ENCODE measurements at regions not wholly inside any gene's neighbourhood (a gene's known extent, or its start where the extent isn't known, plus 50 kb on each side); places are given as distances from the start of the nearest gene placed in this dataset.

GRCh38 chr1:164040754-164041153 is 518.2 kb upstream of the PBX1 start:
- DNase-seq = no peak

DNA sequence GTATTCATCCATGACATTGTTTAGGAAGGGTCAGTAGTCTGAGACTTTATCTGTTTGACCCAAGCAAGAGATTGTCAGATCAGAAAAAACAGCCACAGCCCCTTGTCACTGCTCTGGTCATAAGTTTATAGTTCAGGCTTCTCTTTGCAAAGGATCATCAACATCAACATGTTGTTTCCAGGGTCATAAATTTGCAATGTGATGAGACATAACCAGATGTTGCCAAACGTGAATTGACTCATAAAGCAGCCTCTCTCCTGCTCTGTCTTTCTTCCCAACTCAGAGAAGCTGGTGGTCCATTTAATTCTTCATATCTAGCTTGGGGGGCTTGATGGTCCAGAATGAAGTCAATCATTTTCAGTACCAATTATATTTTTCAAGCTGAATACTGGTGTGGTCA is 507.2 kb upstream of the PBX1 start:
- DNase-seq = no peak

GRCh38 chr1:164054331-164054730 is 504.7 kb upstream of the PBX1 start:
- no peak for DNase-seq

DNA sequence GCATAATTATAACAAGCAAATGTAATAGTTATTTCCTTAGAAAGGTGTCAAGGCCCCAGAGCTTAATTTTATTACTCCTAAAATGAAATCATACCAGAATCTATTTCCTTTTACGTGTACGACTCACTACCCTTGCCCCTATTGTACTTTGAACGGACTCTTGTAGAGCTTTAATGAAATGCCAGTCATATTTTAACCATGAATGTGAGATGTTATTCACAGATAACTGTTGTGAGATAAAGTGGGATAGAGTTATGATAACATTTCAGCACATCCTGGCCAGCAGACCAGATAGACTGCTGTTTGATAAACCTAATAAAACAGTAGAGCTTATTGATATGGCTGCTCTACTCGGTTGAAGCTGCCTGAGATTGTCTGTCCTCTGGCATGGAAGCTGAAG is 500.8 kb upstream of the PBX1 start:
- DNase-seq = no peak

GRCh38 chr1:164061528-164061927 is 497.5 kb upstream of the PBX1 start:
- no peak for DNase-seq

DNA sequence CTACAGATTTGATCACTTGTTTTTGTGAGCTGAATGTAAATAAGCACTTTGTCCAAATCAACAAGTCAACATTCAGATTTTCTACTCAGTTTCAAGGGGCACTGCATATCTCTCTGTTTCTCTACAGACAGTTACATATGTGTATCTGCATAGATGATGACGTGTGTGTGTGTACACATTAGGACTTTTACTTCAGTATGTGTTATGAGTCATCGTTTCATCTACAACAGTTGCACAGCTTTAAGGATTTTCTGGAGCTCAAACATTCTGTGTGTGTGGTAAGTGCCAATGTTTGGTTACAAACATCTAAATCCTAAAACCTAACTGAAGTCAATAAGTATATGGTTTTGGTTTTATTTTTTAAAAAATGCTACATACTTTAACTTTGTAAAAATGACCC is 494.5 kb upstream of the PBX1 start:
- DNase-seq = no peak

- DNase-seq = no peak
These were observed 487.7 kb upstream of the PBX1 start for GRCh38 chr1:164071288-164071687.

DNA sequence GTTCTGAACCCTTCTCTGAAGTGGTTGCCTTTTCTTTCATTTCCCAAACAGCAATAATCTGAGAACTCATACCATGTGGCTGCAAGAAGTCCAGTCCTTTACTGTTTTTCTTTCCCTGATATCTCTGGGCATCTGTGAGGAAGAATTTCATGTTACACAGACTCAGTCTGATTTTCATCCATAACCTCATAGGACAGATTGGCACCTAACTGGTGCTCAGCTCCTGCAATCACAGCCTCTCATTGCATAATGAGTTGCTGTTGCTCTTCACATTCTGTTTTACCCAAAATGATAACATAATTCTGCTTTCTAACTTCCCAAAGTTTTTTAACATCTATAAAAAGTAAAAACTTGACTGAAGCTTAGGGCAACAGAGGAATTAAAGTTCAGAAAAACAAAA is 472.2 kb upstream of the PBX1 start:
- no peak for DNase-seq

GRCh38 chr1:164087906-164088453 is 471.0 kb upstream of the PBX1 start:
- no peak for DNase-seq

- DNase-seq = no peak
These were observed 466.2 kb upstream of the PBX1 start for GRCh38 chr1:164092603-164093353.

GRCh38 chr1:164093543-164093942 is 465.4 kb upstream of the PBX1 start:
- no peak for DNase-seq

- no peak for DNase-seq
These were observed 457.2 kb upstream of the PBX1 start for GRCh38 chr1:164101802-164102201.

DNA sequence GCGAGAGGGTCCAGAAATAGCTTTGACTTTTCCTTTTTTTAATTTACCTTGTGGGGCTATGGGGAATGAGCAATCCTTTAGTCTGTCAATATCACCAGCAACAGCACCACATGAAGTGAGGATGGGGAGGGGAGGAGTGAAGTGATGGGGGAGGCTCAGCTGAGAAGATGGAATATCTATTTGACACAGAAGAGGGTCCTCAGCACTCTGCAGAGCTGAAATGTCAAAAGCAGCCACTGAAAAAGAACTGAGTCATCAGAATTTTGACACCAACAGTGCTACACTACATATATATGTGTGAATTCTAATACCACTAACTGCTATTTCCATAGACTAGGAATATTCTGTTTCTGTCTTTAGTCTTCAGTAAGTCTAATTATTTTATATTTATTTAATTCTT is 427.0 kb upstream of the PBX1 start:
- DNase-seq = no peak

- no peak for DNase-seq
These were observed 421.6 kb upstream of the PBX1 start for GRCh38 chr1:164137273-164137925.

- DNase-seq = no peak
These were observed 417.2 kb upstream of the PBX1 start for GRCh38 chr1:164141797-164142196.

- no peak for DNase-seq
These were observed 404.4 kb upstream of the PBX1 start for GRCh38 chr1:164154622-164155021.

DNA sequence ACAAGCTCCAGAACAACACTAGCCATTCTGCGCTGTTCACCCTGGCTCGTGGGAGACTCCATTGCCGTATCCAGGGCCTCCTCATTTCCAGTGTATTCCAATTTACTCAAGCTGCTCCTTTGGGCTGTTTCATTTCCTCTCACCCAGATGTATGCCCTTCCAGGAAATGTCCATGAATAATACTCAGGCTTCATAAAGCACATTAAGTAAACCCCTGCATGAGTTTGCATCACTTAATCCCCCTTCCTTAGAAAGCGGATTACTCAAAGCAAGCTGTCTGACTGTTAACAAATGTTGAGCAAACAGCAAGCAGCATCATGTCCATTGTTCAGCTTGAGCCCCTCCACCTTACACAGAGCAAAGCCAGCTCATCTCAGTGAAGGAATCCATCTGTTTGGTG is 403.6 kb upstream of the PBX1 start:
- no peak for DNase-seq

- DNase-seq = no peak
These were observed 395.6 kb upstream of the PBX1 start for GRCh38 chr1:164163289-164163849.

GRCh38 chr1:164165466-164165865 is 393.5 kb upstream of the PBX1 start:
- DNase-seq = no peak

- peak; percentile 60 for DNase-seq
These were observed 392.5 kb upstream of the PBX1 start for GRCh38 chr1:164166454-164166853.

GRCh38 chr1:164177118-164177517 is 381.9 kb upstream of the PBX1 start:
- DNase-seq = no peak

GRCh38 chr1:164180824-164181223 is 378.2 kb upstream of the PBX1 start:
- no peak for DNase-seq

DNA sequence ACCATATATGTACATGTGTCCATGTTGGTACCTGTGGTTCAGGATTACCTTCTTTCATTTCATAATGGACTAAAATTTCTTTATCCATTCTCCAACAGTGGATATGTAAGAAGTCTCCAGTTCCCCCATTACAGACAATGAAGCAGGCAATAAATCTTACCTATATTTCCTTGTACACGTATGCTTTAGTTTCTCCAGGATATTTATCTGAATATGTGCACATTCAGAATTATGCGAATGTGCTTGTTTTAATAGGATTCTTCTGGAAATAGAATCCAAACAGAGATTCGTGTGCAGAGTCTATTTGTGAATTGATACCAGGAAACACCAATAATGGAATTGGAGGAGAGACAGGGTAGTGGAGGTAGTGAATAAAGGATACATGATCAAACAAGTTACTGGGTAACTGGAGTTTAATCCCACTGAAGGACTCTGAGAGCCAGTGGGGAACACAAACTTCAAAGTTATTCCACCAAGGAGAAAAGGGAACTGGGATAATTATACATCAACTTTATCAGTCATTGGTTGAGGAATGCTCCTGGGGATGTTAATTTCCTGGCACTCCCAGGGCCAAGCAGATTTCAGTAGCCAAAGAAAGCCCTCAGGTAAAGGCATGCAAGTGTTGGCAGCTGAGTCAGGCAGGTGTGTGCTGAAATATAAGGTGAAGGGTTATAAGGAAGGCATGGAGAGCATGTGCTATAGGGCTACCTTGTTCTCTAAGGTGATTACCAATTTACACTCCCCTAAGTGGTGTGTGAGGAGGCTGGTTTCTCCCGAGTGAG is 374.9 kb upstream of the PBX1 start:
- no peak for DNase-seq

All from islet precursor cell (in vitro differentiated cells).